Choroid plexus epithelial cell (primary cell): ENCODE measurements at regions not wholly inside any gene's neighbourhood (a gene's known extent, or its start where the extent isn't known, plus 50 kb on each side); places are given as distances from the start of the nearest gene placed in this dataset.
A peak's percentile ranks its signal among the peaks of the same experiment; 100 is the strongest.

Experiments used
- DNase-seq: peaks from one replicate; pipeline ENCODE4 v3.0.0-alpha.2; 2010; ENCODE audit warnings: low read depth
- H3K4me3 ChIP-seq: 2 replicates; pipeline ENCODE4 v1.5.1; 2011; ENCODE audit warnings: low read depth, mild to moderate bottlenecking, control low read depth, low read length, moderate library complexity
- TF ChIP-seq, protein P1 (sequence below): conservative IDR thresholded peaks from 2 replicates; pipeline ENCODE4 v1.5.1; 2011; ENCODE audit warnings: low read depth, mild to moderate bottlenecking, control low read depth, inconsistent platforms, low read length, moderate library complexity

DNA sequence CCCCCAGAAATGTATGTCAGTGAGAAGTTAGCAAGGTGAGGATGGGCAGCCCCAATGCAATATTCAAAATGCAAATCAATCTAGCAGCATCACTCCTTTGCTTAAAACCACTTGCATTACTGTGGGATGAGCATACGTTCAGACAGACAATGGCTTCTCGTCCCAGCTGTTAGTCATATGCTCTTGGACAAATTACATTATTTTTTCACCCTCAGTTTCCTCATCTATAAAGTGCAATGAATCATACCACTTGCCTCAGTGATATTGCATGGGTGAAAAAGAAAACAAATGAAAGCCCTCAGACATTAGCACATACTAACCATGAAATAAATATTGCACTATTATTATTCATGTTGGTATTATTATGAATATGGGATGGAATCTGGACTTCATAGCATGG is 132.3 kb downstream of the C12orf75 start:
- TF ChIP-seq, protein P1, sequence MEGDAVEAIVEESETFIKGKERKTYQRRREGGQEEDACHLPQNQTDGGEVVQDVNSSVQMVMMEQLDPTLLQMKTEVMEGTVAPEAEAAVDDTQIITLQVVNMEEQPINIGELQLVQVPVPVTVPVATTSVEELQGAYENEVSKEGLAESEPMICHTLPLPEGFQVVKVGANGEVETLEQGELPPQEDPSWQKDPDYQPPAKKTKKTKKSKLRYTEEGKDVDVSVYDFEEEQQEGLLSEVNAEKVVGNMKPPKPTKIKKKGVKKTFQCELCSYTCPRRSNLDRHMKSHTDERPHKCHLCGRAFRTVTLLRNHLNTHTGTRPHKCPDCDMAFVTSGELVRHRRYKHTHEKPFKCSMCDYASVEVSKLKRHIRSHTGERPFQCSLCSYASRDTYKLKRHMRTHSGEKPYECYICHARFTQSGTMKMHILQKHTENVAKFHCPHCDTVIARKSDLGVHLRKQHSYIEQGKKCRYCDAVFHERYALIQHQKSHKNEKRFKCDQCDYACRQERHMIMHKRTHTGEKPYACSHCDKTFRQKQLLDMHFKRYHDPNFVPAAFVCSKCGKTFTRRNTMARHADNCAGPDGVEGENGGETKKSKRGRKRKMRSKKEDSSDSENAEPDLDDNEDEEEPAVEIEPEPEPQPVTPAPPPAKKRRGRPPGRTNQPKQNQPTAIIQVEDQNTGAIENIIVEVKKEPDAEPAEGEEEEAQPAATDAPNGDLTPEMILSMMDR = no peak
- peak; percentile 42 for DNase-seq
- no peak overlapping the region for H3K4me3 ChIP-seq

DNA sequence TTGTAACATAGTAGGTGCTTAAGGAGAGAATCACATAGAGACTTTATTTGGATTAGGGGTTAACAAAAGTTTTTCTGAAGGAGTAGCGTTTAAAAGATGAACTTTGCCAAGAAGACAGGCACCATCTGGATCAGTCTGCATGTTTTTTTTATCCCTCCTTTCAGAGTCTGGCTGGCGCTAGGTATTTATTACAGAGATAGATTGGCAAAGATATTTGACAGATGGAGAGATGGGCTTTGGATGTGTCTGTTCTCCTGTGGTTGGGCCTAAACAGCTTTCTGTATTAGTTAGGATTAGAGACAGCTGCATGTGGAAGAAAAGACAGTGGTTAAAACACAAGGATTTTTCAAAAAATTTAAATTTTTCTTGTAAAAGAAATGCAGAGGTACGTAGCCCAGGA is 133.9 kb downstream of the C12orf75 start:
- no peak for DNase-seq
- TF ChIP-seq, protein P1 = no peak

DNA sequence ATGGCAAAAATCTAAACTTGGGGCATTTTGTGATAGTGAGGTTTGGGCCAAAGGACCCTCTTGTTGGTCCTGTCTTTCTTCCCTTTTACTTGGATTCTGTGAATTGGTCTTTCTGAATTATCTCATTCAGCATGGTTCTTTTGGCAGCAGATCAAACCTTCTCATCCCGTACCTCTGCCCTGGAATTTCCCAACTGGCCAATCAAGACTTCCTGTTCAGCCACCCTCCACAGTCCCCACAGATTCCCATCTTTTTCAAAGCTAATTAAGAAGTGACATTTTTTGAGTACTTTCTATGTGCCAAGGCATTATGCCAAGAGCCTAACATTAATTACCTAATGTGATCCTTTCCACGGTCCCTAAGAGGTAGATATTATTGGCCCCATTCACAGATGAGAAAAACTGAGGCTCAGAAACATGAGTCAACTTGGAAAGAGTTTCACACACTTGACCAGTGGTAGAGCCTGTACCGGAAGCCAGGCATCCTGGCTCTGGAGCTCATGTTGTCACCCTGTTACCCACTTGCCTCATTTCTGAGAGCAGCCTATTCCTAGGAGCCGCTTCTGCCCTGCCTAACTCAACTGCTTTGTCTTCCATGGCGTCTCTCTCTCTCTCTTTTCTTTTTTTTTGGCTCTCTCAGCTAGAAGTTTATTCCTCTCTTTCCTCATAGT is 135.9 kb downstream of the C12orf75 start:
- TF ChIP-seq, protein P1 = no peak
- H3K4me3 ChIP-seq = no peak overlapping the region
- no peak for DNase-seq

More for the DNA sequence above, 133.9 kb downstream of the C12orf75 start:
- no peak overlapping the region for H3K4me3 ChIP-seq

DNA sequence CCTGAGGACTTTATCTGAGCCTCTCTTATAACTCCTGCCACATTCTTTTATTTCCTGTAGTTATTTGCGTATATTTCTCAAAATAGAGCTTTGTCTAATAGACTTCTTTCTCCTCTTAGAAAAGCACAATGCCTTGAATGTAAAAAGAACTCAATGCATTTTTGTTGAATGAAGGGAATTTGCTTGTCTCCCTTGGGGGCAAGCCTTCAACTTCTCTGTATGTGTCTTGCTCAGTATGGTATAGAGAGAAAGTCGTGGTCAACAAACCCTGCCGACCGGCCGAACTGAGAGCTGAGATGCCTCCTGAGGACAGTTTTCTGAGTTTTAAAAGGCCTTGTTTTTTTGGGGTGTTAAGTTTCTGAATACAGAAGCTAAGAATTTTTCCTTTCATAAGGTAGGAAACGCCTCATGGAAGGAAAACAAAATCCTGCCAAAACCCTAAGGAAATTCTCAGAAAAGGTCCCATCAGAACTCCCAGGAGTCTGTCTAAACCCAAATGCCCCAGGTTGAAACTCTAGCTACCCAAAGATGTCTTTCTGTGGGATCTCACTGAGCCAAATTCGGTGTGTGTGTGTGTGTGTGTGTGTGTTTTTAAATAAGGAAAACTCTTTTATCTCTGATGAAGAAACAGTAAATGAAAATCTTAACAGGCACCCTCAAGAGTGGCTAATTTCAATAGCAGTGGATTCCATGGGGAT is 136.6 kb downstream of the C12orf75 start:
- TF ChIP-seq, protein P1 = no peak
- peak; percentile 52 for DNase-seq
- H3K4me3 ChIP-seq = no peak overlapping the region

DNA sequence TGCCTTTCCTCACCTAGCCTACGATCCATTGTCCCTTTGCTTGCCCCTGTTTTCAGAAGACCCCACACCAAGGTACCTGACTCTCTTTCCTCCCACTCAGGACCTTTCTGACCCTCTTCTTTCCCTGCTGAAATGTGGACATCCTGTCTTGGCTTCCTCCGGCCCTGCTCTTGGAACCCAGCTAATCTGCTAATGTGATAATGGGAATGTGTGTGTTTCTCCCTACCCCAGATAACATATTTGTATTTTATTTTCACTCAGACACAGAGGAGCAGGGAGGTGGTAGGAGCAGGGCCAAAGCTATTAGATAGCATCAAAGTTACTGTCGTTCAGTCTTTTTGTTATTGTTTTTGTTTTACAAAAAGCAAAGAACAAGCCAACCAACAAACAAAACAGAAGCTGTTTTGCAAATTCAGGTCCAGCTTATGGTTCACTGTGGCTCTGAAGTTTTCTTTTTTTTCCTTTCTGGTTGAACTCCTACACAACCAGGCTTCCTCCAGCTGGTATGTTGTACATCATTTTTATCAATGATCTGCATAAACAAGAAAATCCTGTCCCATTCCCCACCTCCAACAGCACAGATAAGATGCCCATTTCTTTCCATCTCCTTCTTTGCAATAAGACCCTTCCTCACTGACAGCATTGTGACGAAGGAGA is 137.3 kb downstream of the C12orf75 start:
- DNase-seq = no peak
- no peak overlapping the region for H3K4me3 ChIP-seq
- TF ChIP-seq, protein P1 = no peak

DNA sequence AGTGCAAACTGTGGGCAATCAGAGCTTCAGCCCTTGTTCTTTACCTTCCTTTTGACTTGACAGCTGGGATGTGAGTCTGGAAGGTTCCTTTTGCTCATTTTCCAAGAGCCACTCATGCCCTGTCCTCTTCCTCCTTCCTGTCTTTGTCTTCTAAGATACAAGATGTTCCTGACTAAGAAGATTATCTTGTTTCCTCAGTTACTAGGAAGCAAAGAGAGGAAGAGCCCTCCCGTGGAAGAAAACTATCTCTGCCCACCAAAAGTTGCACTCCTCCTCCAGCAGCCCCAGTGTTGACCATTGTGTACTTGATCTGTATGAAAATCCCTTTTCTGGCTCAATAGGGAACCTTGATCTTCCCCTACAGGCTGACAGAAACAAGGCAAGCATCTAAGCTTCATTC is 138.0 kb downstream of the C12orf75 start:
- TF ChIP-seq, protein P1 = no peak
- H3K4me3 ChIP-seq = no peak overlapping the region
- DNase-seq = no peak
